Mesendoderm (in vitro differentiated cells): ENCODE measurements at regions not wholly inside any gene's neighbourhood (a gene's known extent, or its start where the extent isn't known, plus 50 kb on each side); places are given as distances from the start of the nearest gene placed in this dataset.

ENCODE experiments used
- DNase-seq: peaks from one replicate; pipeline ENCODE4 v3.0.0; 2013
- H2AK5ac ChIP-seq: 2 replicates; pipeline ENCODE4 v1.6.1; 2013; ENCODE audit warnings: low read length, inconsistent platforms
- H2BK120ac ChIP-seq: 2 replicates; pipeline ENCODE4 v1.6.1; 2013; ENCODE audit warnings: low read depth, mild to moderate bottlenecking, low read length, moderate library complexity, mixed read lengths
- H2BK15ac ChIP-seq: replicated peaks from 2 replicates; pipeline ENCODE4 v1.6.1; 2013; ENCODE audit warnings: low read depth, mild to moderate bottlenecking, moderate library complexity
- H2BK5ac ChIP-seq: 2 replicates; pipeline ENCODE4 v1.6.1; 2013; ENCODE audit warnings: low read length, inconsistent platforms
- H3K18ac ChIP-seq: 2 replicates; pipeline ENCODE4 v1.6.1; 2013; ENCODE audit warnings: mild to moderate bottlenecking, low read length, mixed read lengths
- H3K23ac ChIP-seq: one replicate; pipeline ENCODE4 v1.6.1; 2013; ENCODE audit warnings: low read length
- H3K27ac ChIP-seq: 2 replicates; pipeline ENCODE4 v1.5.1; 2013; ENCODE audit warnings: low read depth, mild to moderate bottlenecking, inconsistent platforms, low read length, moderate library complexity
- H3K27me3 ChIP-seq: 2 replicates; pipeline ENCODE4 v1.6.1; 2013; ENCODE audit warnings: low read length, control low read depth, mild to moderate bottlenecking, inconsistent platforms; ENCODE audit not compliant: insufficient read depth, poor library complexity
- H3K36me3 ChIP-seq: 2 replicates; pipeline ENCODE4 v1.6.1; 2013; ENCODE audit warnings: low read length, inconsistent platforms; ENCODE audit not compliant: control insufficient read depth, insufficient read depth
- H3K4ac ChIP-seq: one replicate; pipeline ENCODE4 v1.6.1; 2013; ENCODE audit warnings: low read depth, mild to moderate bottlenecking, low read length, moderate library complexity
- H3K4me1 ChIP-seq: 2 replicates; pipeline ENCODE4 v1.6.1; 2013; ENCODE audit warnings: low read depth, low read length, inconsistent platforms; ENCODE audit not compliant: control insufficient read depth
- H3K4me2 ChIP-seq: 2 replicates; pipeline ENCODE4 v1.6.1; 2013; ENCODE audit warnings: low read length
- H3K4me3 ChIP-seq: 2 replicates; pipeline ENCODE4 v1.5.1; 2013; ENCODE audit warnings: mild to moderate bottlenecking, low read length
- H3K56ac ChIP-seq: one replicate; pipeline ENCODE4 v1.6.1; 2013; ENCODE audit warnings: low read length
- H3K79me1 ChIP-seq: 2 replicates; pipeline ENCODE4 v1.6.1; 2013; ENCODE audit warnings: low read length, inconsistent platforms
- H3K79me2 ChIP-seq: 2 replicates; pipeline ENCODE4 v1.6.1; 2013; ENCODE audit warnings: mild to moderate bottlenecking, low read length; ENCODE audit not compliant: control insufficient read depth, insufficient read depth
- H3K9ac ChIP-seq: 2 replicates; pipeline ENCODE4 v1.6.1; 2013; ENCODE audit warnings: low read length, inconsistent platforms
- H4K5ac ChIP-seq: one replicate; pipeline ENCODE4 v1.6.1; 2013; ENCODE audit warnings: low read length
- H4K8ac ChIP-seq: one replicate; pipeline ENCODE4 v1.6.1; 2013; ENCODE audit warnings: low read depth, mild to moderate bottlenecking, control low read depth, low read length, moderate library complexity
- WGBS: extraction: QIAGEN DNeasy Blood & Tissue Kit; methylation state at CpG from one replicate; pipeline ENCODE4 v1.1.7; 2013; ENCODE audit warnings: low lambda C conversion rate, missing lambda C conversion rate; ENCODE audit not compliant: insufficient coverage; ENCODE audit errors: extremely low coverage; 5-methylcytosine and 5-hydroxymethylcytosine counted together

GRCh38 chr3:43892526-43892925 lies 201.8 kb downstream of the ABHD5 start:
- no peaks in the 10 kb centered on the region for H3K4me1 ChIP-seq
- no peak overlapping the region for H3K18ac ChIP-seq
- H3K4me2 ChIP-seq: no peak overlapping the region
- no peaks in the 10 kb centered on the region for H3K27me3 ChIP-seq
- no peaks in the 10 kb centered on the region for H3K36me3 ChIP-seq
- no peak overlapping the region for H3K56ac ChIP-seq
- no CpG with 5 or more reads among the region's 7 CpGs for WGBS
- no peak overlapping the region for H3K4ac ChIP-seq
- H2BK120ac ChIP-seq: no peak overlapping the region
- H2BK15ac ChIP-seq: no peak overlapping the region
- H3K4me3 ChIP-seq: no peak overlapping the region
- no peak overlapping the region for H3K23ac ChIP-seq
- H4K5ac ChIP-seq: no peak overlapping the region
- H3K79me1 ChIP-seq: no peaks in the 10 kb centered on the region
- H3K79me2 ChIP-seq: no peaks in the 10 kb centered on the region
- no peak overlapping the region for H2BK5ac ChIP-seq
- H4K8ac ChIP-seq: no peak overlapping the region
- H2AK5ac ChIP-seq: no peak overlapping the region
- H3K9ac ChIP-seq: no peak overlapping the region
- no peak for DNase-seq
- H3K27ac ChIP-seq: no peak overlapping the region

GRCh38 chr3:43893727-43894126 lies 203.0 kb downstream of the ABHD5 start:
- Histone ChIP-seq H2BK120ac (no peak overlapping the region), H3K79me1 (no peaks in the 10 kb centered on the region), H3K27me3 (no peaks in the 10 kb centered on the region), H3K23ac (no peak overlapping the region), H3K18ac (peak overlapping the region; percentile 16), H3K4ac (peak overlapping the region; percentile 22), H2BK5ac (no peak overlapping the region), H4K5ac (no peak overlapping the region), H3K79me2 (no peaks in the 10 kb centered on the region), H2AK5ac (no peak overlapping the region), H2BK15ac (peak overlapping the region; percentile 14), H3K36me3 (no peaks in the 10 kb centered on the region), H3K9ac (peak overlapping the region; percentile 80), H3K4me3 (peak overlapping the region; percentile 42), H3K56ac (peak overlapping the region; percentile 85), H3K4me1 (no peaks in the 10 kb centered on the region), H3K27ac (no peak overlapping the region), H3K4me2 (peak overlapping the region; percentile 79), H4K8ac (no peak overlapping the region)
- no peak for DNase-seq
- WGBS: no CpG with 5 or more reads among the region's 14 CpGs

DNA sequence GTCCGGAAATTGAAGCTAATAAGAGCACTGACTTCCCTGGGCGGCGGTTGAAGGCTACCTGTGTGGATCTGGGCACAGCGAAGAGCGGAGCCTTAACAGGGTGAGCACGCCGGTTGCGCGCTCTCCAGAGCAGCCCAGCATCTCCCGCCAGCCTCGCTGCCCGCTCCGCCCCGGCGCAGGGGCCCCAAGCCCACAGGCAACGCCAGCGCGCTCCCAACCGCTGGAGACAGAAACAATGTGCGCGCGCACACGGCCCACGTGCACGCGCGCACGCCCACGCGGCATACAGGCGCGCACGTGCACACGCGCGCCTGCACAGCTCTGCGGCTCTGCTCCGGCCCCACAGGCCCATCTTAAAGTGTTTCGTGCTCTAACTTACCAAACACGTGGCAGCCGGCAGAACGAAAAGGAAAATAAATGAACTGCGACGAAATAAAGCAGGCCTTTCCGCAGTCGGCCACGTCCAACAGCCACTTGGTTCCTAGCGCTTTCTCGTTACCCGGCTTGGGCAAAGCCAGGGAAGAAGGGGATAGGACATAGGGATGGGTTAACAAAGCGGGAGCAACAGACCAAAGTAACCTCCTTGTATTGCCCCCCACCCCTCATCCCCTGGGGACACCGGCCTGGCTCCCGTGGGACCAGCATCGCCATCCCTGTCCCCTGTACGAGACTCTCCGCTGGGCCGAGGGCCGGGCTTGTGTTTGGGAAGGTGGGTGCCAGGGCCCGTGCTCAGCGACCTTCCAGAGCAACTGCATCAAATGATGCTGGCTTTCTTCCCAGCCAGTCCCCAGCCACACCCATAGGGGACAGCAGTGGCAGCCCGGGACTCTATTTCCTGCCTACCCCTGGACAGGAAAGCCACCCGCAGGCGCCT lies 203.7 kb downstream of the ABHD5 start:
- Histone ChIP-seq H3K18ac (peak overlapping the region; percentile 16), H3K4me3 (peak overlapping the region; percentile 42), H2BK15ac (peak overlapping the region; percentile 14), H3K9ac (peak overlapping the region; percentile 80), H3K4me1 (no peaks in the 10 kb centered on the region), H3K36me3 (no peaks in the 10 kb centered on the region), H3K27me3 (no peaks in the 10 kb centered on the region), H3K27ac (no peak overlapping the region), H2BK5ac (no peak overlapping the region), H2AK5ac (no peak overlapping the region), H4K8ac (no peak overlapping the region), H3K4me2 (peak overlapping the region; percentile 79), H3K23ac (peak overlapping the region; percentile 74), H3K4ac (peak overlapping the region; percentile 41), H3K79me2 (no peaks in the 10 kb centered on the region), H3K79me1 (no peaks in the 10 kb centered on the region), H4K5ac (no peak overlapping the region), H3K56ac (peak overlapping the region; percentile 85), H2BK120ac (no peak overlapping the region)
- peak; percentile 86 for DNase-seq
- WGBS: no CpG with 5 or more reads among the region's 63 CpGs

GRCh38 chr3:43895573-43895972 lies 204.8 kb downstream of the ABHD5 start:
- Histone ChIP-seq H3K4me2 (no peak overlapping the region), H3K4ac (no peak overlapping the region), H4K8ac (no peak overlapping the region), H3K79me1 (no peaks in the 10 kb centered on the region), H2BK5ac (no peak overlapping the region), H3K4me3 (no peak overlapping the region), H3K36me3 (no peaks in the 10 kb centered on the region), H3K23ac (no peak overlapping the region), H2BK120ac (no peak overlapping the region), H3K18ac (no peak overlapping the region), H2BK15ac (no peak overlapping the region), H3K56ac (peak overlapping the region; percentile 2), H3K79me2 (no peaks in the 10 kb centered on the region), H3K27me3 (no peaks in the 10 kb centered on the region), H2AK5ac (no peak overlapping the region), H4K5ac (no peak overlapping the region), H3K27ac (no peak overlapping the region), H3K9ac (no peak overlapping the region), H3K4me1 (no peaks in the 10 kb centered on the region)
- no peak for DNase-seq
- no CpG with 5 or more reads among the region's 4 CpGs for WGBS

DNA sequence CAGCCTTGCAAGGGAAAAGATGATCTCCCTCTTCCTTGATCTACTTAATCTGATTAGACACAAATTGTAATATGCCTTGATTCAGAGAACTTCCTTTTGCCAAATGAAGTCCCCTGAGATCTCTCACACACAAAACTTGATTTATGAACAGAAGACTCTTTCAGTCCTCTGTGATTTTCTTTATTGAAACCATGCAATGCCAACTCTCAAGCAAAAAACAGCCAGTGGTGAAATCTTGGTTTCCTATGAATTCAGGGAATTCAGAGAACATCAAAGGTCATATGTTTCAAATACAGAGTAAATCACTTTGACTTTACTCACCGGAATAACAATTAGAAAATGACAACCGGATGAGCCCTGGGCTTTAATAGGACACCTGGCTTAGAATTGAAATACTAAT lies 211.7 kb downstream of the ABHD5 start:
- H3K27me3 ChIP-seq: no peaks in the 10 kb centered on the region
- H3K9ac ChIP-seq: no peak overlapping the region
- H3K4me1 ChIP-seq: no peaks in the 10 kb centered on the region
- no peaks in the 10 kb centered on the region for H3K79me1 ChIP-seq
- no peak overlapping the region for H4K8ac ChIP-seq
- H2BK5ac ChIP-seq: no peak overlapping the region
- H3K56ac ChIP-seq: no peak overlapping the region
- H3K18ac ChIP-seq: no peak overlapping the region
- H3K4ac ChIP-seq: no peak overlapping the region
- H2BK15ac ChIP-seq: no peak overlapping the region
- no peak overlapping the region for H2BK120ac ChIP-seq
- no peak overlapping the region for H3K27ac ChIP-seq
- no peak overlapping the region for H3K23ac ChIP-seq
- H2AK5ac ChIP-seq: no peak overlapping the region
- WGBS: no CpG with 5 or more reads among the region's 2 CpGs
- H3K4me3 ChIP-seq: no peak overlapping the region
- no peak overlapping the region for H4K5ac ChIP-seq
- H3K4me2 ChIP-seq: no peak overlapping the region
- H3K36me3 ChIP-seq: no peaks in the 10 kb centered on the region
- H3K79me2 ChIP-seq: no peaks in the 10 kb centered on the region
- DNase-seq: no peak
